Gastrocnemius medialis (tissue), 4 donors: ENCODE measurements at regions not wholly inside any gene's neighbourhood (a gene's known extent, or its start where the extent isn't known, plus 50 kb on each side); places are given as distances from the start of the nearest gene placed in this dataset.

Experiments
- CTCF ChIP-seq, 5 experiments: fragments of 450-650 bp in 3 of 5; fragments of 200-600 bp in 2 of 5; sonication (generic) in 2 of 5; IDR thresholded peaks in 4 of 5; conservative IDR thresholded peaks in 1 of 5; 1 replicate in 4 of 5; 2 replicates in 1 of 5; pipeline ENCODE4 v1.5.1; 2016 to 2019; ENCODE audit warnings: antibody characterized with exemption in 5 of 5, mild to moderate bottlenecking in 3 of 5, moderate library complexity in 3 of 5
- POLR2A ChIP-seq, 2 donors: fragments of 450-650 bp; IDR thresholded peaks; one replicate each; pipeline ENCODE4 v1.6.1; 2017; ENCODE audit warnings: antibody characterized with exemption in 2 of 2, mild to moderate bottlenecking in 2 of 2, moderate library complexity in 2 of 2

DNA sequence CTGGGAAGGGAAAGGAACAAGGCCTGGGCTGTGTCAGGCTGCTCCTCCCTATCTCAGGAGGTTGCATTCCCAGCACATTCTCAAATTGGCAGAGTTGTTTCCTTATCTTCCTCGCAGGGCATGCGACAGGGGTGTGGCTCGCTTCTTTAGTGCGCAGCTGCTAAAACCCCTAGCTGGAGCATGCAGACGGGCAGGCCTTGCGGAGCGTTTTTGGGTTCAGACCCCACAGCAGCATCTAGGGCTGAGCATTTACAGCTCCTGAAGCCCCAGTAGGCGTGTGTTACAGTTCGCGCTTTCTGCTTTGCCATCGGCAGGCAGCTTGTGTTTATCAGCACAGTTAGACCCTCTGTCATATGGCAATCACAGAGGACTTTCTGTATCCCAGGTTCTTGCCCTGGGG is 392.4 kb downstream of the TECRL start:
- TF ChIP-seq CTCF (IDR thresholded peaks at IDR 0.05 in 4 of 5, conservative IDR thresholded peaks at IDR 0.05 in 1 of 5) (no peak), POLR2A (IDR thresholded peaks at IDR 0.05) (no peak)
